Mucosa of descending colon (tissue), 3 donors: ENCODE measurements at regions not wholly inside any gene's neighbourhood (a gene's known extent, or its start where the extent isn't known, plus 50 kb on each side); places are given as distances from the start of the nearest gene placed in this dataset.

Source experiments
- ATAC-seq: fragments of 200-7000 bp; cut with Tn5 transposase; one replicate; pipeline ENCODE4 v1.9.1; 2020; ENCODE audit warnings: mild to moderate bottlenecking, moderate library complexity
- DNase-seq, 3 donors: peaks; one replicate each; pipeline ENCODE4 v3.0.0-alpha.2; 2020
- H3K36me3 ChIP-seq: fragments of 200-600 bp; one replicate; pipeline ENCODE4 v1.8.0; 2021; ENCODE audit warnings: low read depth, mild to moderate bottlenecking
- H3K4me1 ChIP-seq: fragments of 200-600 bp; one replicate; pipeline ENCODE4 v1.8.0; 2021; ENCODE audit warnings: low read depth, mild to moderate bottlenecking
- H3K4me3 ChIP-seq: fragments of 200-600 bp; one replicate; pipeline ENCODE4 v1.8.0; 2021; ENCODE audit warnings: mild to moderate bottlenecking
- H3K9me3 ChIP-seq: fragments of 200-600 bp; one replicate; pipeline ENCODE4 v1.8.0; 2021; ENCODE audit warnings: mild to moderate bottlenecking
- CTCF ChIP-seq: fragments of 200-600 bp; IDR thresholded peaks from one replicate; pipeline ENCODE4 v1.8.0; 2022; ENCODE audit warnings: antibody characterized with exemption, mild to moderate bottlenecking
- intact Hi-C, 2 donors: fragments of 100-400 bp; cut with DNase I in 1 of 2; cut with micrococcal nuclease in 1 of 2; formaldehyde crosslinking; loops; one replicate each; pipeline versions ENCODE4 v1.11.0 to v1.11.1; 2022; cut with DNase I, micrococcal nuclease
- donor health status: DM: no; HTN: no; CAD: no; lungs with moderate emphysema.
- donor health status: DM: no; HTN: no; CAD: no.
- donor health status: DM: no; HTN: yes; CAD: no.

- Histone ChIP-seq H3K9me3 (no peaks in the 10 kb centered on the region), H3K4me1 (no peaks in the 10 kb centered on the region), H3K36me3 (no peaks in the 10 kb centered on the region), H3K4me3 (no peak overlapping the region)
- DNase-seq (no peak), ATAC-seq (no peak)
- intact Hi-C loops = no loop called here
- TF ChIP-seq CTCF = no peak
Observed at GRCh38 chr3:171514466-171514865, 54.3 kb upstream of the TNIK start.

- TF ChIP-seq CTCF = no peak
Observed at GRCh38 chr3:171511450-171511849, 51.2 kb upstream of the TNIK start.

More at GRCh38 chr3:171511450-171511849, 51.2 kb upstream of the TNIK start:
- no peaks in the 10 kb centered on the region for H3K4me1 ChIP-seq
- no peak for DNase-seq
- no peak overlapping the region for H3K4me3 ChIP-seq
- no peaks in the 10 kb centered on the region for H3K9me3 ChIP-seq
- no peak for ATAC-seq
- no peaks in the 10 kb centered on the region for H3K36me3 ChIP-seq
- intact Hi-C loops = no loop called here
